ENCODE measurements at regions not wholly inside any gene's neighbourhood (a gene's known extent, or its start where the extent isn't known, plus 50 kb on each side); places are given as distances from the start of the nearest gene placed in this dataset.

DNA sequence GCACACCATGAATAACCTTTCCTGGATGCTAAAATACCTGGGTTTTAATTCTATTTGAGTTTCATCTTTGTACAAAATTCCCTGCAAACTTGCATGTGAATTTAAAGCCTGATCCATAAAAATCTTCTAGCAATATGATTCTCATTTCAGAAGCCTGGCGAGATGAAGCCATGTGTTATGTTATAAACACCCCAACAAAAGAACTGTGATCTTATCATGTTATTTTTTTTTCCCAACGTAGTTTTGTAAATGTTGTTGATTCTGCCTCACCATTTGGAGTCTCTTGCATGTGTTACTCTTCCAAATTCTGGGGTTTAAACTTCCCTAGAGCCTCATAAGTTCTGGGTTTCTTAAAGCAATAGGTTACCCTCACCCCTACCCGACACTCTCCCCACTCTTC is 428.1 kb upstream of the DPH6 start:
- TF ChIP-seq, protein P1, sequence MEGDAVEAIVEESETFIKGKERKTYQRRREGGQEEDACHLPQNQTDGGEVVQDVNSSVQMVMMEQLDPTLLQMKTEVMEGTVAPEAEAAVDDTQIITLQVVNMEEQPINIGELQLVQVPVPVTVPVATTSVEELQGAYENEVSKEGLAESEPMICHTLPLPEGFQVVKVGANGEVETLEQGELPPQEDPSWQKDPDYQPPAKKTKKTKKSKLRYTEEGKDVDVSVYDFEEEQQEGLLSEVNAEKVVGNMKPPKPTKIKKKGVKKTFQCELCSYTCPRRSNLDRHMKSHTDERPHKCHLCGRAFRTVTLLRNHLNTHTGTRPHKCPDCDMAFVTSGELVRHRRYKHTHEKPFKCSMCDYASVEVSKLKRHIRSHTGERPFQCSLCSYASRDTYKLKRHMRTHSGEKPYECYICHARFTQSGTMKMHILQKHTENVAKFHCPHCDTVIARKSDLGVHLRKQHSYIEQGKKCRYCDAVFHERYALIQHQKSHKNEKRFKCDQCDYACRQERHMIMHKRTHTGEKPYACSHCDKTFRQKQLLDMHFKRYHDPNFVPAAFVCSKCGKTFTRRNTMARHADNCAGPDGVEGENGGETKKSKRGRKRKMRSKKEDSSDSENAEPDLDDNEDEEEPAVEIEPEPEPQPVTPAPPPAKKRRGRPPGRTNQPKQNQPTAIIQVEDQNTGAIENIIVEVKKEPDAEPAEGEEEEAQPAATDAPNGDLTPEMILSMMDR (conservative IDR thresholded peaks at IDR 0.05): no peak
- Histone ChIP-seq H3K23me2 (ENCODE audit: insufficient read length, low read depth, low read length, poor library complexity, severe bottlenecking) (no peaks in the 10 kb centered on the region), H3K14ac (ENCODE audit: insufficient read depth, low read length) (no peak overlapping the region), H3K9me3 (ENCODE audit: control insufficient read depth, low read depth, low read length) (no peaks in the 10 kb centered on the region), H2AFZ (ENCODE audit: low read length) (no peak overlapping the region), H2BK5ac (ENCODE audit: insufficient read length, low read length) (no peak overlapping the region), H2AK5ac (ENCODE audit: insufficient read length, low read length) (no peak overlapping the region), H3K56ac (ENCODE audit: insufficient read length, low read depth, low read length) (no peak overlapping the region), H3K79me2 (ENCODE audit: insufficient read depth, low read length) (no peaks in the 10 kb centered on the region), H4K91ac (ENCODE audit: insufficient read length, low read depth, low read length) (no peak overlapping the region), H4K8ac (replicated peaks; ENCODE audit: insufficient read length, low read depth, low read length) (no peak overlapping the region), H2BK12ac (ENCODE audit: insufficient read length, low read depth, low read length) (no peak overlapping the region), H3T11ph (ENCODE audit: low read length) (no peak overlapping the region), H3K4ac (ENCODE audit: low read depth, low read length) (no peak overlapping the region), H2BK15ac (ENCODE audit: low read depth, low read length) (no peak overlapping the region), H3K4me2 (ENCODE audit: insufficient read depth, insufficient read length, low read length) (no peak overlapping the region), H3K27me3 (ENCODE audit: insufficient read depth, low read length) (no peaks in the 10 kb centered on the region), H3K9ac (ENCODE audit: extremely low read depth, insufficient read length, low read length) (no peak overlapping the region), H3K27ac (ENCODE audit: insufficient read length, low read depth, low read length) (no peak overlapping the region), H4K5ac (ENCODE audit: insufficient read length, low read depth, low read length) (no peak overlapping the region), H2BK120ac (ENCODE audit: low read depth, low read length, poor library complexity, severe bottlenecking) (no peak overlapping the region), H3K18ac (ENCODE audit: insufficient read length, low read depth, low read length) (no peak overlapping the region), H2BK20ac (ENCODE audit: low read depth, low read length, poor library complexity, severe bottlenecking) (no peak overlapping the region), H3K23ac (ENCODE audit: insufficient read length, low read depth, low read length) (no peak overlapping the region), H3K4me1 (ENCODE audit: insufficient read depth, low read length) (no peaks in the 10 kb centered on the region), H3K79me1 (ENCODE audit: insufficient read depth, low read depth, low read length, poor library complexity, severe bottlenecking) (no peaks in the 10 kb centered on the region), H4K20me1 (ENCODE audit: control insufficient read depth, insufficient read depth, insufficient read length) (no peaks in the 10 kb centered on the region)
- no peak for DNase-seq
- H3K4me3 Mint-ChIP-seq: no peak overlapping the region
- WGBS (ENCODE audit: extremely low coverage, insufficient read length, low lambda C conversion rate): no CpG with 5 or more reads among the region's 3 CpGs
- no peaks in the 10 kb centered on the region for H3K27me3 Mint-ChIP-seq (ENCODE audit: low read depth)
- H3K27ac Mint-ChIP-seq: no peak overlapping the region; a peak in 1 of 7 replicates
- peaks cover 11 to 15% of the 10 kb centered on the region in 2 experiments for H3K4me1 Mint-ChIP-seq
- no peaks in the 10 kb centered on the region for H3K9me3 Mint-ChIP-seq
- H3K36me3 Mint-ChIP-seq (ENCODE audit: insufficient read depth in 1 of 3, low read depth in 3 of 3): no peaks in the 10 kb centered on the region

Data from H9 (cell line).